ENCODE measurements at regions not wholly inside any gene's neighbourhood (a gene's known extent, or its start where the extent isn't known, plus 50 kb on each side); places are given as distances from the start of the nearest gene placed in this dataset.
"Not testable (repeated sequence)": the region's sequence is repeated elsewhere in the genome, so short reads cannot be mapped to it uniquely, and the experiment has no call there.

GRCh38 chr4:175325230-175325629 lies 407.1 kb downstream of the ADAM29 start:
- no peak for TF ChIP-seq CTCF (IDR thresholded peaks at IDR 0.05; ENCODE audit: poor library complexity, severe bottlenecking)
- no peak; the same call in 2 of the 3 replicates for ATAC-seq (ENCODE audit: low read depth)
- Histone ChIP-seq H3K4me1 (ENCODE audit: insufficient read depth, poor library complexity, severe bottlenecking) (no peaks in the 10 kb centered on the region), H3K4me3 (ENCODE audit: severe bottlenecking) (no peak overlapping the region), H3K27me3 (ENCODE audit: insufficient read depth, poor library complexity, severe bottlenecking) (no peaks in the 10 kb centered on the region), H3K36me3 (ENCODE audit: low read depth) (no peaks in the 10 kb centered on the region), H3K9me3 (ENCODE audit: severe bottlenecking) (no peaks in the 10 kb centered on the region), H3K27ac (ENCODE audit: poor library complexity, severe bottlenecking) (no peak overlapping the region)
- DNase-seq (ENCODE audit: low spot score) = no peak

- ATAC-seq (ENCODE audit: low read depth) (no peak), DNase-seq (ENCODE audit: low spot score) (no peak)
- Histone ChIP-seq H3K36me3 (ENCODE audit: low read depth) (no peaks in the 10 kb centered on the region), H3K27me3 (ENCODE audit: insufficient read depth, poor library complexity, severe bottlenecking) (no peaks in the 10 kb centered on the region), H3K27ac (ENCODE audit: poor library complexity, severe bottlenecking) (no peak overlapping the region), H3K4me3 (ENCODE audit: severe bottlenecking) (no peak overlapping the region), H3K4me1 (ENCODE audit: insufficient read depth, poor library complexity, severe bottlenecking) (no peaks in the 10 kb centered on the region), H3K9me3 (ENCODE audit: severe bottlenecking) (no peaks in the 10 kb centered on the region)
- no peak for TF ChIP-seq CTCF (IDR thresholded peaks at IDR 0.05; ENCODE audit: poor library complexity, severe bottlenecking)
Observed at GRCh38 chr4:175326796-175327195, 408.6 kb downstream of the ADAM29 start.

GRCh38 chr4:175330236-175330635 lies 412.1 kb downstream of the ADAM29 start:
- DNase-seq (ENCODE audit: low spot score) (no peak), ATAC-seq (ENCODE audit: low read depth) (no peak)
- Histone ChIP-seq H3K36me3 (ENCODE audit: low read depth) (no peaks in the 10 kb centered on the region), H3K27ac (ENCODE audit: poor library complexity, severe bottlenecking) (no peak overlapping the region), H3K4me3 (ENCODE audit: severe bottlenecking) (no peak overlapping the region), H3K4me1 (ENCODE audit: insufficient read depth, poor library complexity, severe bottlenecking) (no peaks in the 10 kb centered on the region), H3K27me3 (ENCODE audit: insufficient read depth, poor library complexity, severe bottlenecking) (no peaks in the 10 kb centered on the region), H3K9me3 (ENCODE audit: severe bottlenecking) (no peaks in the 10 kb centered on the region)
- TF ChIP-seq CTCF (IDR thresholded peaks at IDR 0.05; ENCODE audit: poor library complexity, severe bottlenecking) = no peak

- H3K36me3 ChIP-seq (ENCODE audit: low read depth) = no peaks in the 10 kb centered on the region
- DNase-seq (ENCODE audit: low spot score) (no peak), ATAC-seq (ENCODE audit: low read depth) (peak; percentile 80; the same call in 2 of the 3 replicates)
- H3K4me1 ChIP-seq (ENCODE audit: insufficient read depth, poor library complexity, severe bottlenecking) = no peaks in the 10 kb centered on the region
- no peak overlapping the region for H3K4me3 ChIP-seq (ENCODE audit: severe bottlenecking)
- no peak for TF ChIP-seq CTCF (IDR thresholded peaks at IDR 0.05; ENCODE audit: poor library complexity, severe bottlenecking)
- no peaks in the 10 kb centered on the region for H3K9me3 ChIP-seq (ENCODE audit: severe bottlenecking)
- H3K27ac ChIP-seq (ENCODE audit: poor library complexity, severe bottlenecking) = no peak overlapping the region
- H3K27me3 ChIP-seq (ENCODE audit: insufficient read depth, poor library complexity, severe bottlenecking) = no peaks in the 10 kb centered on the region
Observed at GRCh38 chr4:175330652-175331051, 412.5 kb downstream of the ADAM29 start.

- H3K9me3 ChIP-seq (ENCODE audit: severe bottlenecking) = no peaks in the 10 kb centered on the region
- DNase-seq (ENCODE audit: low spot score) (no peak), ATAC-seq (ENCODE audit: low read depth) (no peak)
- no peaks in the 10 kb centered on the region for H3K36me3 ChIP-seq (ENCODE audit: low read depth)
- no peak overlapping the region for H3K27ac ChIP-seq (ENCODE audit: poor library complexity, severe bottlenecking)
- no peak overlapping the region for H3K4me3 ChIP-seq (ENCODE audit: severe bottlenecking)
- H3K27me3 ChIP-seq (ENCODE audit: insufficient read depth, poor library complexity, severe bottlenecking) = no peaks in the 10 kb centered on the region
- no peaks in the 10 kb centered on the region for H3K4me1 ChIP-seq (ENCODE audit: insufficient read depth, poor library complexity, severe bottlenecking)
- no peak for TF ChIP-seq CTCF (IDR thresholded peaks at IDR 0.05; ENCODE audit: poor library complexity, severe bottlenecking)
Observed at GRCh38 chr4:175335331-175335730, 417.2 kb downstream of the ADAM29 start.

GRCh38 chr4:175336570-175336969 lies 418.4 kb downstream of the ADAM29 start:
- not testable (repeated sequence) for H3K4me3 ChIP-seq (ENCODE audit: severe bottlenecking); H3K27ac ChIP-seq (ENCODE audit: poor library complexity, severe bottlenecking); H3K9me3 ChIP-seq (ENCODE audit: severe bottlenecking); H3K27me3 ChIP-seq (ENCODE audit: insufficient read depth, poor library complexity, severe bottlenecking); ATAC-seq (ENCODE audit: low read depth); H3K4me1 ChIP-seq (ENCODE audit: insufficient read depth, poor library complexity, severe bottlenecking); H3K36me3 ChIP-seq (ENCODE audit: low read depth); DNase-seq (ENCODE audit: low spot score)

Measured in RWPE2 (cell line).